CD4-positive, alpha-beta memory T cell (primary cell): ENCODE measurements at regions not wholly inside any gene's neighbourhood (a gene's known extent, or its start where the extent isn't known, plus 50 kb on each side); places are given as distances from the start of the nearest gene placed in this dataset.
A peak's percentile ranks its signal among the peaks of the same experiment; 100 is the strongest.

ENCODE experiments used
- CTCF ChIA-PET: fragments of 350-600 bp; sonication (Branson Sonifier 250); formaldehyde crosslinking; loops from one replicate; lab custom pipeline; 2021; ENCODE audit warnings: inconsistent platforms; ENCODE audit not compliant: partially characterized antibody; lab: Charles Lee
- POLR2A ChIA-PET: fragments of 350-600 bp; sonication (Branson Sonifier 250); formaldehyde crosslinking; loops from one replicate; lab custom pipeline; 2021; ENCODE audit not compliant: partially characterized antibody; lab: Charles Lee
- DNase-seq, 5 donors: peaks; one replicate each; pipeline versions ENCODE4 v3.0.0 to v3.0.0-alpha.2; 2020 to 2022; ENCODE audit warnings: mixed read lengths in 1 of 5
- H3K27ac ChIP-seq: one replicate; pipeline ENCODE4 v1.7.0; 2013; ENCODE audit warnings: low read depth, low read length
- H3K27me3 ChIP-seq: 2 replicates; pipeline ENCODE4 v1.7.0; 2013; ENCODE audit warnings: mild to moderate bottlenecking, low read length, moderate library complexity; ENCODE audit not compliant: insufficient read depth
- H3K36me3 ChIP-seq: 2 replicates; pipeline ENCODE4 v1.7.0; 2013; ENCODE audit warnings: mild to moderate bottlenecking, low read length, moderate library complexity; ENCODE audit not compliant: insufficient read depth
- H3K4me1 ChIP-seq: 2 replicates; pipeline ENCODE4 v1.7.0; 2013; ENCODE audit warnings: mild to moderate bottlenecking, low read length, moderate library complexity; ENCODE audit not compliant: insufficient read depth
- H3K4me3 ChIP-seq, 2 donors: one replicate each; pipeline ENCODE4 v1.7.0; 2013; ENCODE audit warnings: low read length in 2 of 2, mild to moderate bottlenecking in 1 of 2
- H3K9me3 ChIP-seq, 2 donors: one replicate each; pipeline ENCODE4 v1.7.0; 2013; ENCODE audit warnings: low read length in 2 of 2, control low read depth in 1 of 2; ENCODE audit not compliant: control insufficient read depth in 1 of 2
- H3K27ac Mint-ChIP-seq, 7 donors: one replicate each; pipeline ENCODE4 v1.8.0; 2020 to 2021; ENCODE audit warnings: mixed read lengths in 7 of 7, mild to moderate bottlenecking in 6 of 7, inconsistent platforms in 3 of 7, moderate library complexity in 3 of 7
- H3K27me3 Mint-ChIP-seq, 2 donors: one replicate each; pipeline ENCODE4 v1.8.0; 2020 to 2021; ENCODE audit warnings: mixed read lengths in 2 of 2
- H3K36me3 Mint-ChIP-seq, 2 donors: one replicate each; pipeline ENCODE4 v1.8.0; 2020 to 2021; ENCODE audit warnings: mixed read lengths in 2 of 2, inconsistent platforms in 1 of 2, mild to moderate bottlenecking in 1 of 2
- H3K4me1 Mint-ChIP-seq, 4 donors: one replicate each; pipeline ENCODE4 v1.8.0; 2020 to 2021; ENCODE audit warnings: mixed read lengths in 4 of 4, mild to moderate bottlenecking in 1 of 4
- H3K4me3 Mint-ChIP-seq, 8 donors: one replicate each; pipeline ENCODE4 v1.8.0; 2020 to 2021; ENCODE audit warnings: mixed read lengths in 8 of 8, mild to moderate bottlenecking in 7 of 8, moderate library complexity in 6 of 8, inconsistent platforms in 3 of 8
- H3K9me3 Mint-ChIP-seq, 8 donors: one replicate each; pipeline ENCODE4 v1.8.0; 2020 to 2021; ENCODE audit warnings: mixed read lengths in 8 of 8, mild to moderate bottlenecking in 5 of 8, inconsistent platforms in 3 of 8, moderate library complexity in 1 of 8
- intact Hi-C: fragments of 100-400 bp; cut with micrococcal nuclease; formaldehyde crosslinking; loops from one replicate; pipeline ENCODE4 v1.15.1; 2023

- H3K4me1 ChIP-seq = no peaks in the 10 kb centered on the region
- peaks cover 2 to 6% of the 10 kb centered on the region in 2 donors for H3K27me3 Mint-ChIP-seq
- H3K27me3 ChIP-seq = no peaks in the 10 kb centered on the region
- H3K36me3 ChIP-seq = no peaks in the 10 kb centered on the region
- no peak for DNase-seq
- POLR2A ChIA-PET = no interaction called here
- peak overlapping the region in 1 of 7 donors; percentile 13 for H3K27ac Mint-ChIP-seq
- H3K9me3 ChIP-seq = no peaks in the 10 kb centered on the region
- H3K4me3 Mint-ChIP-seq = no peak overlapping the region
- no peaks in the 10 kb centered on the region for H3K4me1 Mint-ChIP-seq
- CTCF ChIA-PET = no interaction called here
- no peak overlapping the region for H3K27ac ChIP-seq
- intact Hi-C loops = no loop called here
- peaks cover 0 to 11% (median 2%) of the 10 kb centered on the region in 8 donors for H3K9me3 Mint-ChIP-seq
- H3K36me3 Mint-ChIP-seq = no peaks in the 10 kb centered on the region
- no peak overlapping the region for H3K4me3 ChIP-seq
Observed at GRCh38 chr9:87187656-87188055, 240.3 kb upstream of the GAS1 start.

GRCh38 chr9:87189006-87189405 is 241.7 kb upstream of the GAS1 start:
- no peaks in the 10 kb centered on the region for H3K4me1 ChIP-seq
- no peak for DNase-seq
- POLR2A ChIA-PET = no interaction called here
- H3K4me3 ChIP-seq = no peak overlapping the region
- intact Hi-C loops = no loop called here
- CTCF ChIA-PET = interaction anchor here (1.1 kb wide), 1 partner anchor 22 kb away, joined by 4 read pairs; no protein-coding TSS in a partner anchor
- H3K27ac ChIP-seq = no peak overlapping the region
- no peaks in the 10 kb centered on the region for H3K9me3 ChIP-seq
- no peaks in the 10 kb centered on the region for H3K36me3 ChIP-seq
- no peaks in the 10 kb centered on the region for H3K36me3 Mint-ChIP-seq
- H3K27ac Mint-ChIP-seq = no peak overlapping the region
- H3K27me3 Mint-ChIP-seq = peaks cover 2 to 6% of the 10 kb centered on the region in 2 donors
- H3K9me3 Mint-ChIP-seq = peaks cover 0 to 5% (median 1%) of the 10 kb centered on the region in 8 donors
- no peaks in the 10 kb centered on the region for H3K27me3 ChIP-seq
- H3K4me3 Mint-ChIP-seq = no peak overlapping the region
- no peaks in the 10 kb centered on the region for H3K4me1 Mint-ChIP-seq

- H3K4me1 ChIP-seq = no peaks in the 10 kb centered on the region
- no peak overlapping the region for H3K27ac Mint-ChIP-seq
- no peaks in the 10 kb centered on the region for H3K36me3 Mint-ChIP-seq
- intact Hi-C loops = no loop called here
- H3K27me3 ChIP-seq = no peaks in the 10 kb centered on the region
- no peak overlapping the region for H3K27ac ChIP-seq
- H3K4me1 Mint-ChIP-seq = no peaks in the 10 kb centered on the region
- no peaks in the 10 kb centered on the region for H3K9me3 Mint-ChIP-seq
- peaks cover 5 to 10% of the 10 kb centered on the region in 2 donors for H3K27me3 Mint-ChIP-seq
- POLR2A ChIA-PET = no interaction called here
- no peak for DNase-seq
- no peak overlapping the region for H3K4me3 ChIP-seq
- no peaks in the 10 kb centered on the region for H3K9me3 ChIP-seq
- no peaks in the 10 kb centered on the region for H3K36me3 ChIP-seq
- CTCF ChIA-PET = no interaction called here
- H3K4me3 Mint-ChIP-seq = no peak overlapping the region
Observed at GRCh38 chr9:87193151-87193550, 245.8 kb upstream of the GAS1 start.

- Mint-ChIP-seq H3K27ac (no peak overlapping the region), H3K9me3 (no peaks in the 10 kb centered on the region), H3K4me3 (no peak overlapping the region), H3K27me3 (peaks cover 3 to 10% of the 10 kb centered on the region in 2 donors), H3K4me1 (no peaks in the 10 kb centered on the region), H3K36me3 (no peaks in the 10 kb centered on the region)
- ChIA-PET CTCF (no interaction called here), POLR2A (no interaction called here)
- H3K27ac ChIP-seq = no peak overlapping the region
- no peaks in the 10 kb centered on the region for H3K4me1 ChIP-seq
- no peaks in the 10 kb centered on the region for H3K27me3 ChIP-seq
- no peaks in the 10 kb centered on the region for H3K36me3 ChIP-seq
- no peaks in the 10 kb centered on the region for H3K9me3 ChIP-seq
- intact Hi-C loops = no loop called here
- H3K4me3 ChIP-seq = no peak overlapping the region
- no peak for DNase-seq
Observed at GRCh38 chr9:87193925-87194868, 246.9 kb upstream of the GAS1 start.

- H3K4me1 Mint-ChIP-seq = no peaks in the 10 kb centered on the region
- Histone ChIP-seq H3K4me3 (no peak overlapping the region), H3K27me3 (no peaks in the 10 kb centered on the region), H3K27ac (no peak overlapping the region), H3K36me3 (no peaks in the 10 kb centered on the region), H3K4me1 (no peaks in the 10 kb centered on the region), H3K9me3 (no peaks in the 10 kb centered on the region)
- H3K27me3 Mint-ChIP-seq = peaks cover 4 to 10% of the 10 kb centered on the region in 2 donors
- no peak for DNase-seq
- H3K4me3 Mint-ChIP-seq = no peak overlapping the region
- intact Hi-C loops = no loop called here
- H3K9me3 Mint-ChIP-seq = no peaks in the 10 kb centered on the region
- no peak overlapping the region for H3K27ac Mint-ChIP-seq
- ChIA-PET CTCF (no interaction called here), POLR2A (no interaction called here)
- H3K36me3 Mint-ChIP-seq = no peaks in the 10 kb centered on the region
Observed at GRCh38 chr9:87195306-87195705, 248.0 kb upstream of the GAS1 start.

- DNase-seq = no peak
- Histone ChIP-seq H3K4me1 (no peaks in the 10 kb centered on the region), H3K4me3 (no peak overlapping the region), H3K36me3 (no peaks in the 10 kb centered on the region), H3K27ac (no peak overlapping the region), H3K9me3 (no peaks in the 10 kb centered on the region), H3K27me3 (no peaks in the 10 kb centered on the region)
- H3K27ac Mint-ChIP-seq = no peak overlapping the region
- ChIA-PET POLR2A (no interaction called here), CTCF (no interaction called here)
- H3K4me3 Mint-ChIP-seq = no peak overlapping the region
- H3K4me1 Mint-ChIP-seq = no peaks in the 10 kb centered on the region
- no peaks in the 10 kb centered on the region for H3K9me3 Mint-ChIP-seq
- peaks cover 3 to 10% of the 10 kb centered on the region in 2 donors for H3K27me3 Mint-ChIP-seq
- H3K36me3 Mint-ChIP-seq = no peaks in the 10 kb centered on the region
- intact Hi-C loops = no loop called here
Observed at GRCh38 chr9:87197349-87198130, 250.2 kb upstream of the GAS1 start.

GRCh38 chr9:87198716-87199115 is 251.4 kb upstream of the GAS1 start:
- H3K4me1 ChIP-seq = no peaks in the 10 kb centered on the region
- Mint-ChIP-seq H3K27ac (no peak overlapping the region), H3K4me1 (no peaks in the 10 kb centered on the region), H3K4me3 (no peak overlapping the region), H3K9me3 (no peaks in the 10 kb centered on the region), H3K27me3 (peaks cover 3 to 10% of the 10 kb centered on the region in 2 donors), H3K36me3 (no peaks in the 10 kb centered on the region)
- intact Hi-C loops = no loop called here
- no peaks in the 10 kb centered on the region for H3K36me3 ChIP-seq
- no peak overlapping the region for H3K4me3 ChIP-seq
- H3K27ac ChIP-seq = no peak overlapping the region
- no peaks in the 10 kb centered on the region for H3K27me3 ChIP-seq
- no peak for DNase-seq
- CTCF ChIA-PET = no interaction called here
- POLR2A ChIA-PET = no interaction called here
- H3K9me3 ChIP-seq = no peaks in the 10 kb centered on the region
